ENCODE measurements at regions not wholly inside any gene's neighbourhood (a gene's known extent, or its start where the extent isn't known, plus 50 kb on each side); places are given as distances from the start of the nearest gene placed in this dataset.

DNA sequence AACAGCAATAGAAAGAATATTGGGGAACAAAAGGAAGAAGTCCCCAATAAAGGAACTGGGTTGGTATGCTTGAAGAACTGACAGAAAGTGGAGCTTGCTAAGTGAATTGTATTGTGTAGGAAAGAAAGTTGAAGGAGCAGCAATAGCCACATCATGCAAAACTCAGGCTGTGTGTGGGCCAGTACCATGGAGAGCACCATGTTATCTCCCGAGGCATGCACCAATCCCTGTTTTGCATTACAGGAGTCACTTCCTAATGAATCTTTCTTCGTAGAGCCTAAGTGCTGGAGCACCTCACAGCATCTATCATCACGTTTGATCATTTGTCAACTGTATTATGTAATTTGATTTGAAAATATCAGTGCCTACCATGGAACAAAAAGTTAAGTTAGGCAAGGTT is 137.7 kb upstream of the NMUR2 start:
- TF ChIP-seq, protein P1, sequence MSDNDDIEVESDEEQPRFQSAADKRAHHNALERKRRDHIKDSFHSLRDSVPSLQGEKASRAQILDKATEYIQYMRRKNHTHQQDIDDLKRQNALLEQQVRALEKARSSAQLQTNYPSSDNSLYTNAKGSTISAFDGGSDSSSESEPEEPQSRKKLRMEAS (IDR thresholded peaks at IDR 0.05): no peak
- TF ChIP-seq POLR2AphosphoS2 (conservative IDR thresholded peaks at IDR 0.05; ENCODE audit: low read length): no peak
- TF ChIP-seq, protein P2, sequence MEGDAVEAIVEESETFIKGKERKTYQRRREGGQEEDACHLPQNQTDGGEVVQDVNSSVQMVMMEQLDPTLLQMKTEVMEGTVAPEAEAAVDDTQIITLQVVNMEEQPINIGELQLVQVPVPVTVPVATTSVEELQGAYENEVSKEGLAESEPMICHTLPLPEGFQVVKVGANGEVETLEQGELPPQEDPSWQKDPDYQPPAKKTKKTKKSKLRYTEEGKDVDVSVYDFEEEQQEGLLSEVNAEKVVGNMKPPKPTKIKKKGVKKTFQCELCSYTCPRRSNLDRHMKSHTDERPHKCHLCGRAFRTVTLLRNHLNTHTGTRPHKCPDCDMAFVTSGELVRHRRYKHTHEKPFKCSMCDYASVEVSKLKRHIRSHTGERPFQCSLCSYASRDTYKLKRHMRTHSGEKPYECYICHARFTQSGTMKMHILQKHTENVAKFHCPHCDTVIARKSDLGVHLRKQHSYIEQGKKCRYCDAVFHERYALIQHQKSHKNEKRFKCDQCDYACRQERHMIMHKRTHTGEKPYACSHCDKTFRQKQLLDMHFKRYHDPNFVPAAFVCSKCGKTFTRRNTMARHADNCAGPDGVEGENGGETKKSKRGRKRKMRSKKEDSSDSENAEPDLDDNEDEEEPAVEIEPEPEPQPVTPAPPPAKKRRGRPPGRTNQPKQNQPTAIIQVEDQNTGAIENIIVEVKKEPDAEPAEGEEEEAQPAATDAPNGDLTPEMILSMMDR (IDR thresholded peaks at IDR 0.05): no peak
